Right lobe of liver (tissue), 4 donors: ENCODE measurements at regions not wholly inside any gene's neighbourhood (a gene's known extent, or its start where the extent isn't known, plus 50 kb on each side); places are given as distances from the start of the nearest gene placed in this dataset.

Experiments used
- POLR2A ChIP-seq: fragments of 450-650 bp; IDR thresholded peaks from one replicate; pipeline ENCODE4 v1.6.1; 2017; ENCODE audit warnings: antibody characterized with exemption, mild to moderate bottlenecking
- TF ChIP-seq, protein P1 (sequence below), 4 donors: fragments of 200-600 bp in 3 of 4; fragments of 450-650 bp in 1 of 4; IDR thresholded peaks; one replicate each; pipeline versions ENCODE4 v1.5.1 to v1.8.0; 2016 to 2022; ENCODE audit warnings: antibody characterized with exemption in 4 of 4, mild to moderate bottlenecking in 2 of 4
- donor health status: DM: no; HTN: no; CAD: no.
- donor health status: DM: no; HTN: no; CAD: no.
- donor health status: DM: no; HTN: yes; CAD: no.

DNA sequence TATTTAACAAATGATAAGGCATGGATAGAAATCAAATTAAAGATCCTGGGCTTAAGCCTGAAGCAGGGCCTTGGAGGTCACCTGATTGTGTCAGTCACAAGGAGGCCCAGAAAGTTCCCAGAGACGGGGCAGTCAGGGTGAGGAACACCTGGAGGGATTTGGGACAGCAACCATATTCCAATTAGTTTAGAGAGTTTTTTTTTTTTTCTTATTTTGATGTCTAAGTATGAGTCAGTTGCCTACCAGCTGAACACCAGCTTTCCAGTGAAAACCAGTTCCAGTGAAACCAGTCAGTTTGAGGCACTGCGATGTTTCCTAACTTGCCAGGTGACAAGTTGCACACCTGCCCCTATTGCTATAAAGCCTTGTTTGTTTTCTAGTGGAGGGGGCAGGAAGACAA is 350.7 kb upstream of the AZI2 start:
- TF ChIP-seq, protein P1, sequence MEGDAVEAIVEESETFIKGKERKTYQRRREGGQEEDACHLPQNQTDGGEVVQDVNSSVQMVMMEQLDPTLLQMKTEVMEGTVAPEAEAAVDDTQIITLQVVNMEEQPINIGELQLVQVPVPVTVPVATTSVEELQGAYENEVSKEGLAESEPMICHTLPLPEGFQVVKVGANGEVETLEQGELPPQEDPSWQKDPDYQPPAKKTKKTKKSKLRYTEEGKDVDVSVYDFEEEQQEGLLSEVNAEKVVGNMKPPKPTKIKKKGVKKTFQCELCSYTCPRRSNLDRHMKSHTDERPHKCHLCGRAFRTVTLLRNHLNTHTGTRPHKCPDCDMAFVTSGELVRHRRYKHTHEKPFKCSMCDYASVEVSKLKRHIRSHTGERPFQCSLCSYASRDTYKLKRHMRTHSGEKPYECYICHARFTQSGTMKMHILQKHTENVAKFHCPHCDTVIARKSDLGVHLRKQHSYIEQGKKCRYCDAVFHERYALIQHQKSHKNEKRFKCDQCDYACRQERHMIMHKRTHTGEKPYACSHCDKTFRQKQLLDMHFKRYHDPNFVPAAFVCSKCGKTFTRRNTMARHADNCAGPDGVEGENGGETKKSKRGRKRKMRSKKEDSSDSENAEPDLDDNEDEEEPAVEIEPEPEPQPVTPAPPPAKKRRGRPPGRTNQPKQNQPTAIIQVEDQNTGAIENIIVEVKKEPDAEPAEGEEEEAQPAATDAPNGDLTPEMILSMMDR (IDR thresholded peaks at IDR 0.05), result no peak
- no peak for TF ChIP-seq POLR2A
